GM23248 (cell line): ENCODE measurements at regions not wholly inside any gene's neighbourhood (a gene's known extent, or its start where the extent isn't known, plus 50 kb on each side); places are given as distances from the start of the nearest gene placed in this dataset.
A peak's percentile ranks its signal among the peaks of the same experiment; 100 is the strongest.

Experiments used
- DNase-seq: peaks from one replicate; pipeline ENCODE4 v3.0.0-alpha.2; 2015
- H2AFZ ChIP-seq: fragments of 200-600 bp; sonication (generic); 2 replicates; pipeline ENCODE4 v1.6.1; 2016; ENCODE audit warnings: antibody characterized with exemption
- H3F3A ChIP-seq: fragments of 200-600 bp; sonication (generic); 2 replicates; pipeline ENCODE4 v1.6.1; 2016; ENCODE audit warnings: mild to moderate bottlenecking, antibody characterized with exemption, mixed run types; ENCODE audit not compliant: insufficient read depth
- H3K27ac ChIP-seq: fragments of 200-600 bp; sonication (generic); 2 replicates; pipeline ENCODE4 v1.5.1; 2016; ENCODE audit warnings: mild to moderate bottlenecking
- H3K27me3 ChIP-seq: fragments of 200-600 bp; sonication (generic); replicated peaks from 2 replicates; pipeline ENCODE4 v1.6.1; 2016; ENCODE audit warnings: mild to moderate bottlenecking; ENCODE audit not compliant: insufficient read depth
- H3K36me3 ChIP-seq: fragments of 200-600 bp; sonication (generic); 2 replicates; pipeline ENCODE4 v1.6.1; 2016; ENCODE audit warnings: low read depth, mild to moderate bottlenecking
- H3K4me1 ChIP-seq: fragments of 200-600 bp; sonication (generic); 2 replicates; pipeline ENCODE4 v1.6.1; 2016; ENCODE audit warnings: mild to moderate bottlenecking; ENCODE audit not compliant: insufficient read depth
- H3K4me2 ChIP-seq: fragments of 200-600 bp; sonication (generic); one replicate; pipeline ENCODE4 v1.6.1; 2016; ENCODE audit warnings: mild to moderate bottlenecking; ENCODE audit not compliant: unreplicated experiment
- H3K4me3 ChIP-seq: fragments of 200-600 bp; sonication (generic); 2 replicates; pipeline ENCODE4 v1.5.1; 2016; ENCODE audit warnings: mild to moderate bottlenecking
- H3K79me2 ChIP-seq: fragments of 200-600 bp; sonication (generic); 2 replicates; pipeline ENCODE4 v1.6.1; 2016; ENCODE audit warnings: mild to moderate bottlenecking; ENCODE audit not compliant: insufficient read depth
- H3K9ac ChIP-seq: fragments of 200-600 bp; sonication (generic); 2 replicates; pipeline ENCODE4 v1.6.1; 2016; ENCODE audit warnings: mild to moderate bottlenecking
- H3K9me2 ChIP-seq: fragments of 200-600 bp; sonication (generic); 2 replicates; pipeline ENCODE4 v1.6.1; 2016; ENCODE audit warnings: mixed run types, mild to moderate bottlenecking, moderate library complexity; ENCODE audit not compliant: insufficient read depth
- H3K9me3 ChIP-seq: fragments of 200-600 bp; sonication (generic); one replicate; pipeline ENCODE4 v1.6.1; 2017; ENCODE audit warnings: low read depth
- H4K20me1 ChIP-seq: fragments of 200-600 bp; sonication (generic); 2 replicates; pipeline ENCODE4 v1.6.0; 2016; ENCODE audit not compliant: insufficient read depth
- EZH2 ChIP-seq: fragments of 200-600 bp; sonication (generic); IDR thresholded peaks from 2 replicates; pipeline ENCODE4 v1.6.1; 2018; ENCODE audit warnings: antibody characterized with exemption, mild to moderate bottlenecking; ENCODE audit not compliant: insufficient read depth, poor library complexity, severe bottlenecking
- EZH2phosphoT487 ChIP-seq: fragments of 200-600 bp; sonication (generic); IDR thresholded peaks from 2 replicates; pipeline ENCODE4 v1.6.1; 2018; ENCODE audit warnings: antibody characterized with exemption, moderate library complexity, mild to moderate bottlenecking, low read depth; ENCODE audit not compliant: insufficient read depth
- WGBS, 2 experiments: methylation state at CpG; one replicate each; pipeline ENCODE4 v1.1.6; 2015 to 2017; ENCODE audit warnings: low lambda C conversion rate in 2 of 2, low coverage in 1 of 2; ENCODE audit errors: missing lambda C conversion rate in 2 of 2; 5-methylcytosine and 5-hydroxymethylcytosine counted together
- in situ Hi-C: fragments of 300-500 bp; cut with MboI; formaldehyde crosslinking; loops from 2 replicates; pipeline ENCODE4 v1.15.0; 2020

GRCh38 chr20:20859510-20859909, 147.1 kb upstream of the RALGAPA2 start:
- DNase-seq: no peak
- Histone ChIP-seq H3K79me2 (no peaks in the 10 kb centered on the region), H2AFZ (no peak overlapping the region), H3F3A (no peaks in the 10 kb centered on the region), H3K4me2 (no peak overlapping the region), H3K27me3 (no peaks in the 10 kb centered on the region), H3K9ac (no peak overlapping the region), H3K4me3 (no peak overlapping the region), H3K9me2 (no peaks in the 10 kb centered on the region), H4K20me1 (no peaks in the 10 kb centered on the region), H3K27ac (no peak overlapping the region), H3K9me3 (no peaks in the 10 kb centered on the region), H3K36me3 (no peaks in the 10 kb centered on the region), H3K4me1 (no peaks in the 10 kb centered on the region)
- WGBS, 2 experiments: 53 to 59% methylated on average over 7 of the region's 7 CpGs
- TF ChIP-seq EZH2: no peak
- no peak for TF ChIP-seq EZH2phosphoT487
- in situ Hi-C loops: loop anchor here (25.0 kb wide), 1 partner anchor 378 kb away; no protein-coding TSS in a partner anchor

GRCh38 chr20:20856956-20857355, 144.5 kb upstream of the RALGAPA2 start:
- Histone ChIP-seq H3K4me1 (no peaks in the 10 kb centered on the region), H3K9me3 (no peaks in the 10 kb centered on the region), H3K79me2 (no peaks in the 10 kb centered on the region), H3K27ac (no peak overlapping the region), H3K4me3 (no peak overlapping the region), H3K27me3 (no peaks in the 10 kb centered on the region), H3F3A (no peaks in the 10 kb centered on the region), H2AFZ (no peak overlapping the region), H4K20me1 (no peaks in the 10 kb centered on the region), H3K4me2 (no peak overlapping the region), H3K9ac (no peak overlapping the region), H3K36me3 (no peaks in the 10 kb centered on the region), H3K9me2 (no peaks in the 10 kb centered on the region)
- in situ Hi-C loops: loop anchor here (25.0 kb wide), 1 partner anchor 380 kb away; no protein-coding TSS in a partner anchor
- DNase-seq: peak; percentile 5
- 7 to 10% methylated on average over 2 of the region's 2 CpGs for WGBS, 2 experiments
- TF ChIP-seq EZH2phosphoT487: no peak
- TF ChIP-seq EZH2: no peak

- DNase-seq: no peak
- Histone ChIP-seq H3K9ac (no peak overlapping the region), H3K4me3 (no peak overlapping the region), H3F3A (no peaks in the 10 kb centered on the region), H3K27ac (no peak overlapping the region), H4K20me1 (no peaks in the 10 kb centered on the region), H3K4me2 (no peak overlapping the region), H3K9me2 (no peaks in the 10 kb centered on the region), H3K4me1 (no peaks in the 10 kb centered on the region), H3K9me3 (no peaks in the 10 kb centered on the region), H3K27me3 (no peaks in the 10 kb centered on the region), H3K79me2 (no peaks in the 10 kb centered on the region), H2AFZ (no peak overlapping the region), H3K36me3 (no peaks in the 10 kb centered on the region)
- no peak for TF ChIP-seq EZH2phosphoT487
- 47 to 56% methylated on average over 7 of the region's 7 CpGs for WGBS, 2 experiments
- in situ Hi-C loops: loop anchor here (25.0 kb wide), 1 partner anchor 381 kb away; no protein-coding TSS in a partner anchor
Measured at GRCh38 chr20:20856306-20856705, 143.9 kb upstream of the RALGAPA2 start.

GRCh38 chr20:20851385-20851784, 138.9 kb upstream of the RALGAPA2 start:
- DNase-seq: no peak
- H3K27me3 ChIP-seq: no peaks in the 10 kb centered on the region
- H3K4me2 ChIP-seq: no peak overlapping the region
- TF ChIP-seq EZH2 (no peak), EZH2phosphoT487 (no peak)
- H3K4me3 ChIP-seq: no peak overlapping the region
- 12 to 15% methylated on average over 1 of the region's 1 CpG for WGBS, 2 experiments
- no peaks in the 10 kb centered on the region for H3F3A ChIP-seq
- H4K20me1 ChIP-seq: no peaks in the 10 kb centered on the region
- H3K36me3 ChIP-seq: no peaks in the 10 kb centered on the region
- in situ Hi-C loops: loop anchor here (25.0 kb wide), 1 partner anchor 386 kb away; no protein-coding TSS in a partner anchor
- H3K27ac ChIP-seq: no peak overlapping the region
- no peak overlapping the region for H2AFZ ChIP-seq
- no peaks in the 10 kb centered on the region for H3K4me1 ChIP-seq
- H3K9me3 ChIP-seq: no peaks in the 10 kb centered on the region
- H3K9me2 ChIP-seq: no peaks in the 10 kb centered on the region
- no peaks in the 10 kb centered on the region for H3K79me2 ChIP-seq
- no peak overlapping the region for H3K9ac ChIP-seq

- Histone ChIP-seq H3K36me3 (no peaks in the 10 kb centered on the region), H2AFZ (no peak overlapping the region), H3K79me2 (no peaks in the 10 kb centered on the region), H3K9ac (no peak overlapping the region), H3K4me3 (no peak overlapping the region), H3K4me2 (no peak overlapping the region), H3K27ac (no peak overlapping the region), H3K9me3 (no peaks in the 10 kb centered on the region), H3K9me2 (no peaks in the 10 kb centered on the region), H3K27me3 (no peaks in the 10 kb centered on the region), H3K4me1 (no peaks in the 10 kb centered on the region), H4K20me1 (no peaks in the 10 kb centered on the region), H3F3A (no peaks in the 10 kb centered on the region)
- DNase-seq: no peak
- WGBS, 2 experiments: 31 to 39% methylated on average over 2 of the region's 2 CpGs
- TF ChIP-seq EZH2: no peak
- TF ChIP-seq EZH2phosphoT487: no peak
- in situ Hi-C loops: loop anchor here (25.0 kb wide), 1 partner anchor 387 kb away; no protein-coding TSS in a partner anchor
Measured at GRCh38 chr20:20850407-20850806, 138.0 kb upstream of the RALGAPA2 start.
